ENCODE measurements at regions not wholly inside any gene's neighbourhood (a gene's known extent, or its start where the extent isn't known, plus 50 kb on each side); places are given as distances from the start of the nearest gene placed in this dataset.

- H3K27ac ChIP-seq (ENCODE audit: low read depth in 1 of 2, low read length in 2 of 2): no peak overlapping the region
- no peak overlapping the region for H3K4me3 ChIP-seq (ENCODE audit: low read depth in 1 of 3, low read length in 3 of 3)
- H3K4me1 ChIP-seq (ENCODE audit: control insufficient read depth in 4 of 4, insufficient read depth in 4 of 4, low read length in 3 of 4): no peaks in the 10 kb centered on the region
- no peak overlapping the region for H3K9ac ChIP-seq (ENCODE audit: low read depth in 1 of 2, low read length in 2 of 2)
- no peak for DNase-seq (ENCODE audit: low spot score)
- no peaks in the 10 kb centered on the region for H3K36me3 ChIP-seq (ENCODE audit: control insufficient read depth in 4 of 4, insufficient read depth in 3 of 4, low read depth in 1 of 4, low read length in 3 of 4)
- no peaks in the 10 kb centered on the region for H3K9me3 ChIP-seq (ENCODE audit: control insufficient read depth in 4 of 4, low read length in 3 of 4)
- H3K27me3 ChIP-seq (ENCODE audit: control insufficient read depth in 4 of 4, insufficient read depth in 4 of 4, low read length in 3 of 4): no peaks in the 10 kb centered on the region
- no peak for TF ChIP-seq REST (IDR thresholded peaks at IDR 0.05)
- TF ChIP-seq JUND (IDR thresholded peaks at IDR 0.05): no peak
- no peak for TF ChIP-seq RAD21 (IDR thresholded peaks at IDR 0.05)
- TF ChIP-seq FOXA1 (IDR thresholded peaks at IDR 0.05): no peak
- no peak for TF ChIP-seq MAX (IDR thresholded peaks at IDR 0.05)
- 73% methylated on average over 8 of the region's 8 CpGs for WGBS
These were observed 393.4 kb downstream of the ACTR3B start for GRCh38 chr7:153152801-153153422.

GRCh38 chr7:153158149-153158548, 398.6 kb downstream of the ACTR3B start:
- no peaks in the 10 kb centered on the region for H3K9me3 ChIP-seq (ENCODE audit: control insufficient read depth in 4 of 4, low read length in 3 of 4)
- no peaks in the 10 kb centered on the region for H3K36me3 ChIP-seq (ENCODE audit: control insufficient read depth in 4 of 4, insufficient read depth in 3 of 4, low read depth in 1 of 4, low read length in 3 of 4)
- WGBS: 68% methylated on average over 3 of the region's 3 CpGs
- H3K27me3 ChIP-seq (ENCODE audit: control insufficient read depth in 4 of 4, insufficient read depth in 4 of 4, low read length in 3 of 4): no peaks in the 10 kb centered on the region
- H3K4me1 ChIP-seq (ENCODE audit: control insufficient read depth in 4 of 4, insufficient read depth in 4 of 4, low read length in 3 of 4): no peaks in the 10 kb centered on the region
- H3K9ac ChIP-seq (ENCODE audit: low read depth in 1 of 2, low read length in 2 of 2): no peak overlapping the region
- no peak overlapping the region for H3K4me3 ChIP-seq (ENCODE audit: low read depth in 1 of 3, low read length in 3 of 3)
- no peak for DNase-seq (ENCODE audit: low spot score)
- no peak overlapping the region for H3K27ac ChIP-seq (ENCODE audit: low read depth in 1 of 2, low read length in 2 of 2)
- TF ChIP-seq TAF1 (conservative IDR thresholded peaks at IDR 0.05): no peak
- no peak for TF ChIP-seq JUND (IDR thresholded peaks at IDR 0.05)
- no peak for TF ChIP-seq ZBTB33 (IDR thresholded peaks at IDR 0.05)
- TF ChIP-seq FOXA1 (IDR thresholded peaks at IDR 0.05): no peak
- TF ChIP-seq HNF4G (IDR thresholded peaks at IDR 0.05): no peak
- no peak for TF ChIP-seq GABPA (IDR thresholded peaks at IDR 0.05 in 1 of 2, conservative IDR thresholded peaks at IDR 0.05 in 1 of 2)

- DNase-seq (ENCODE audit: low spot score): no peak
- H3K9ac ChIP-seq (ENCODE audit: low read depth in 1 of 2, low read length in 2 of 2): no peak overlapping the region
- H3K4me3 ChIP-seq (ENCODE audit: low read depth in 1 of 3, low read length in 3 of 3): no peak overlapping the region
- WGBS: 84% methylated on average over 4 of the region's 4 CpGs
- H3K36me3 ChIP-seq (ENCODE audit: control insufficient read depth in 4 of 4, insufficient read depth in 3 of 4, low read depth in 1 of 4, low read length in 3 of 4): no peaks in the 10 kb centered on the region
- no peak overlapping the region for H3K27ac ChIP-seq (ENCODE audit: low read depth in 1 of 2, low read length in 2 of 2)
- no peaks in the 10 kb centered on the region for H3K27me3 ChIP-seq (ENCODE audit: control insufficient read depth in 4 of 4, insufficient read depth in 4 of 4, low read length in 3 of 4)
- no peaks in the 10 kb centered on the region for H3K4me1 ChIP-seq (ENCODE audit: control insufficient read depth in 4 of 4, insufficient read depth in 4 of 4, low read length in 3 of 4)
- no peak for TF ChIP-seq RAD21 (IDR thresholded peaks at IDR 0.05)
- no peak for TF ChIP-seq EGR1 (IDR thresholded peaks at IDR 0.05; ENCODE audit: low read depth in 2 of 2)
- no peak for TF ChIP-seq YY1 (IDR thresholded peaks at IDR 0.05)
- TF ChIP-seq RXRA (IDR thresholded peaks at IDR 0.05): no peak
- no peak for TF ChIP-seq TAF1 (conservative IDR thresholded peaks at IDR 0.05)
- peaks cover 0 to 3% (median 0%) of the 10 kb centered on the region in 4 donors for H3K9me3 ChIP-seq (ENCODE audit: control insufficient read depth in 4 of 4, low read length in 3 of 4)
These were observed 410.7 kb downstream of the ACTR3B start for GRCh38 chr7:153170287-153170686.

All from liver (tissue), 7 donors.